Panc1 (cell line): ENCODE measurements at regions not wholly inside any gene's neighbourhood (a gene's known extent, or its start where the extent isn't known, plus 50 kb on each side); places are given as distances from the start of the nearest gene placed in this dataset.

Experiments used
- CTCF ChIP-seq: fragments of 450-650 bp; IDR thresholded peaks from 2 replicates; pipeline ENCODE4 v1.5.1; 2017; ENCODE audit warnings: mild to moderate bottlenecking
- REST ChIP-seq, 2 experiments: IDR thresholded peaks; 2 replicates each; pipeline ENCODE4 v1.6.1; 2011 to 2012; ENCODE audit warnings: low read depth in 2 of 2, control low read depth in 1 of 2, low read length in 1 of 2, mild to moderate bottlenecking in 1 of 2, moderate library complexity in 1 of 2; ENCODE audit not compliant: insufficient read depth in 1 of 2

GRCh38 chr6:138722425-138723371, 50.9 kb upstream of the CCDC28A start:
- TF ChIP-seq CTCF (no peak), REST (IDR thresholded peaks at IDR 0.05; ENCODE audit: insufficient read depth in 1 of 2, low read depth in 2 of 2, low read length in 1 of 2) (no peak)
